D721Med (cell line): ENCODE measurements at regions not wholly inside any gene's neighbourhood (a gene's known extent, or its start where the extent isn't known, plus 50 kb on each side); places are given as distances from the start of the nearest gene placed in this dataset.
"Not testable (repeated sequence)": the region's sequence is repeated elsewhere in the genome, so short reads cannot be mapped to it uniquely, and the experiment has no call there.

Experiments used
- DNase-seq: peaks from one replicate; pipeline ENCODE4 v3.0.0; 2011; ENCODE audit warnings: low spot score; ENCODE audit not compliant: insufficient read length
- FAIRE-seq: peaks from 2 replicates; lab custom pipeline; 2011; peaks lifted over from hg19 to GRCh38; lab: Jason Lieb, UNC
- TF ChIP-seq, protein P1 (sequence below): IDR thresholded peaks from 2 replicates; pipeline ENCODE4 v1.5.1; 2012; ENCODE audit warnings: mild to moderate bottlenecking, control low read depth; ENCODE audit not compliant: insufficient read depth; ENCODE audit errors: missing control alignments

DNA sequence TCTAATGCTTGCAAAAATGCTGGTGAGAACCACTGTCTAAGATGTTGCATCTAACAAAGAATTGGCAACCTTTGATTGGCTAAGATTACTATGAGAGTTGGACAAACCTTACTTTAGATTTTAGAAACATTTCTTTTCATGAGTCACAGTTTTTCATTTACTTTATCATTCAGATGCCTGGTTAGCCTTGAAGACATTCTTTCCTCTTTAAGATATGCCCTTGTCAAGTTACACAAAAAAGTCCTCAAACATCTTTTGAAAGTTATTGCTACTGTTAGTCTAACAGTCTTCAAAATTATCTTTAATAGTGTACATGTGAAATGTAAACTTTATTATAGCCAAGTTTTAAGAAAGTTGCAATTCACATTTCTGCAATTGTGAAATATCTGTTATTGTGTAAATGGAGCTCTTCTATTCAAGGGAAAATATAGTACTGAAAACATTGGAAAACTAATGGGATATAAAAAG is 276.3 kb downstream of the RND3 start:
- DNase-seq (no peak), FAIRE-seq (no peak)
- TF ChIP-seq, protein P1, sequence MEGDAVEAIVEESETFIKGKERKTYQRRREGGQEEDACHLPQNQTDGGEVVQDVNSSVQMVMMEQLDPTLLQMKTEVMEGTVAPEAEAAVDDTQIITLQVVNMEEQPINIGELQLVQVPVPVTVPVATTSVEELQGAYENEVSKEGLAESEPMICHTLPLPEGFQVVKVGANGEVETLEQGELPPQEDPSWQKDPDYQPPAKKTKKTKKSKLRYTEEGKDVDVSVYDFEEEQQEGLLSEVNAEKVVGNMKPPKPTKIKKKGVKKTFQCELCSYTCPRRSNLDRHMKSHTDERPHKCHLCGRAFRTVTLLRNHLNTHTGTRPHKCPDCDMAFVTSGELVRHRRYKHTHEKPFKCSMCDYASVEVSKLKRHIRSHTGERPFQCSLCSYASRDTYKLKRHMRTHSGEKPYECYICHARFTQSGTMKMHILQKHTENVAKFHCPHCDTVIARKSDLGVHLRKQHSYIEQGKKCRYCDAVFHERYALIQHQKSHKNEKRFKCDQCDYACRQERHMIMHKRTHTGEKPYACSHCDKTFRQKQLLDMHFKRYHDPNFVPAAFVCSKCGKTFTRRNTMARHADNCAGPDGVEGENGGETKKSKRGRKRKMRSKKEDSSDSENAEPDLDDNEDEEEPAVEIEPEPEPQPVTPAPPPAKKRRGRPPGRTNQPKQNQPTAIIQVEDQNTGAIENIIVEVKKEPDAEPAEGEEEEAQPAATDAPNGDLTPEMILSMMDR: no peak

DNA sequence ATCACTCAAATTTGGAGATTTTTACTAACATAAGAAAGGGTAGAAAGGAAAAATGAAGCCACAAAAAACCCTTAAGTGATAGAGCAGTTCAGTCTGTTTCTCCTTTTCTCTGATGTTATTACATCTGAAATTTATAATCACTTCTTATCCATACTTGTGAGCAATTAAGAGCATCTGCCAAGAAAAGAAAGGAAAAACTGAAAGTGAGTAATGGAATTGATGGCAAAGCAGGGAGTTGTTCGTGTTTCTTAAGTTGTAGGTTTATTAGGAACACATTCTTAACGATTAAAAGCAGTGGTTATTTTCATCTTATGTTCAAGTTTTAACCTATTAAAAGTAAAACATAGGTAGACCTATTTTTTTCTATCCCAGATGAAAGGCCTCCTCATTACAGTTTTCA is 277.7 kb downstream of the RND3 start:
- TF ChIP-seq, protein P1: no peak
- no peak for FAIRE-seq

DNA sequence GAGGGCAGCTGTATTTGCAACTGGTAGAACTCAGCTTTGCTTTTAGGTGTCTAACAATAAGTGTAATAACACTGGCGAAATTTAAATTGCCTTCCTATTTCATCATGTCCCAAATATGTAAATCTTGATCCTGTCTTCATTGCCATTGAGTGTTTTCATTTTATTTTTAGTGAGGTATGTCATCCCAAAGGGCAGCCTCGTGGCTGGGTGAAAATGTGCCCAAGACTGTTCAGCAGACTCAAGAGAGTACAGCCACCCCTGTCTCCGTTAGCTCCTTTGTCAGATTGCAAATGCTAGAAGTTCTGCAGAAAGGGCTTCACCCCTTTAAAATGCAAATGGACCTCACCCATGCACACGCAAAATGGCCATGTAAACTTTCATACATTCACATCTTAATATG is 278.8 kb downstream of the RND3 start:
- TF ChIP-seq, protein P1: no peak
- FAIRE-seq: no peak
- DNase-seq: no peak

More for the DNA sequence above, 277.7 kb downstream of the RND3 start:
- no peak for DNase-seq

DNA sequence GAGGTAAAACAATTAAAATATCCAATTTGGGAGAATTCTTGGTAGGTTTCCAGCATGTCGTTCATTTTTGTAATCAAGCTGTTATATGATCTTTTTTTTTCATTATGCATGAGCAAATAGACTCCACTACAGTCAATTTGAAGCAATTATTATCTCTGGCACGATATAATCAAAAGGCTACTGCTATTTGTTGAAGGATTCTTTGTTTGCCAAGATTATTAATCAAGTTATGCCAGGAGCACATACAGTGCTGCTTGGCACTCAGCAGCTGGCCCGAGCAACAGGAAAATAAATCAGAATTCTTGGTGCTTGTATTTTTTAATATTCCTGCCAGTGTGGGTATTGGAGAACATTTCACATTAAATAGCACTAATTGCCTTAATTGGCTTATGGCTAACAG is 279.5 kb downstream of the RND3 start:
- DNase-seq: no peak
- TF ChIP-seq, protein P1: no peak
- FAIRE-seq: no peak

DNA sequence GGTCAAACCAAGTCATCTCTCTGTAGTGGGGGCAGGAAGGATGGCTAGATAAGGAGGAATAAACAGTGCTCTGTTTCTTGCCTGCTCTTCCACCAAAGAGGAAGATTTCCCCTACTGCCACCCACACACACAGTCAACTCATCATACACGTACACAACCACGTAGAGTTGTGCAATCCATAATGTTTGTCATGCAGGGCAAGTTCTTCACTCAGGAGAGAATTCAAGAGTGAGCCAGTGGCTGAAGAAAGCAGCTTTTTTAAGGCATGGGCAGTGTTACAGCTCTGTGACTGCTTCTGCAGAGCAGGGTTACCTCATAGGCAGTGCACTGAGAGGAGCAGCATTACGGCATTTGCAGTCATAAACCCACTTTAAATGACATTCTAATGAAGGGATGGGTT is 283.0 kb downstream of the RND3 start:
- FAIRE-seq: no peak
- TF ChIP-seq, protein P1: no peak
- DNase-seq: no peak

DNA sequence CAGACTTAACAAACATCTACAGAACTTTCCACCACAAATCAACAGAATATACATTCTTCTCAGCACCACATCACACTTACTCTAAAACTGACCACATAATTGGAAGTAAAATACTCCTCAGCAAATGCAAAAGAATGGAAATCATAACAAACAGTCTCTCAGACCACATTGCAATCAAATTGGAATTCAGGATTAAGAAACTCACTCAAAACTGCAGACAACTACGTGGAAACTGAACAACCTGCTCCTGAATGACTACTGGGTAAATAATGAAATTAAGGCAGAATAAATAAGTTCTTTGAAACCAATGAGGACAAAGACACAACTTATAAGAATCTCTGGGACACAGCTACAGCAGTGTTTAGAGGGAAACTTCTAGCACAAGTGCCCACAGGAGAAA is 292.7 kb downstream of the RND3 start:
- DNase-seq, FAIRE-seq: not testable (repeated sequence)

DNA sequence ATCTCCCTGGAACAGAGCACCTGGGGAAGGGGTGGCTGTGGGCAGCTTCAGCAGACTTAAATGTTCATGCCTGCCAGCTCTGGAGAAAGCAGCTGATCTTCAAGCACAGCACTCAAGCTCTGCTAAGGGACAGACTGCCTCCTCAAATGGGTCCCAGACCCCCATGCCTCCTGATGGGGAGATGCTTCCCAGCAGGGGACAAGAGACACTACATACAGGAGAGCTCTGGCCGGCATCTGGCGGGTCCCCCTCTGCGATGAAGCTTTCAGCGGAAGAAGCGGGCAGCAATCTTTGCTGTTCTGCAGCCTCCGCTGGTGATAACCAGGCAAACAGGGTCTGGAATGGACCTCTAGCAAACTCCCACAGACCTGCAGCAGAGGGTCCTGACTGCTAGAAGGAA is 294.8 kb downstream of the RND3 start:
- TF ChIP-seq, protein P1: no peak
- FAIRE-seq (no peak), DNase-seq (no peak)

DNA sequence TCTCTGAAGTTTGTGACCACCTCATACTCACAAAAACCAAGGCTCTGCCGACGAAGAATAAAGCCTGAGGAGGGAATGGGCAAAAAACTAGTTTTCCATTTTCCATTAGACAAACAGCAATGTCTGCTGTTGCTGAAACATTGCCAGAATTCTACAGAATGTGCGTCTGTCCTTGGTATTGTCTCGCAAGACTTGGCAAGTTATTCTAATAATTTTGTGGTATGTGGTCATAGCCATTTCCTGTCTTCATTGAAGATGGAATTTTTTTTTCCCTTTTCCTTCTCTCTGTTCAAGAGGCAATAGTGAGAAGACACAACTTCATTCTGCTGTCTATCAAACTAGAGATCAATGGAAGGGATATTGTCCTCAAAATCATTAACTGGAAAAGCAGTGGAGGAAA is 296.1 kb downstream of the RND3 start:
- FAIRE-seq (no peak), DNase-seq (no peak)
- TF ChIP-seq, protein P1: no peak
